ENCODE measurements at regions not wholly inside any gene's neighbourhood (a gene's known extent, or its start where the extent isn't known, plus 50 kb on each side); places are given as distances from the start of the nearest gene placed in this dataset.

DNA sequence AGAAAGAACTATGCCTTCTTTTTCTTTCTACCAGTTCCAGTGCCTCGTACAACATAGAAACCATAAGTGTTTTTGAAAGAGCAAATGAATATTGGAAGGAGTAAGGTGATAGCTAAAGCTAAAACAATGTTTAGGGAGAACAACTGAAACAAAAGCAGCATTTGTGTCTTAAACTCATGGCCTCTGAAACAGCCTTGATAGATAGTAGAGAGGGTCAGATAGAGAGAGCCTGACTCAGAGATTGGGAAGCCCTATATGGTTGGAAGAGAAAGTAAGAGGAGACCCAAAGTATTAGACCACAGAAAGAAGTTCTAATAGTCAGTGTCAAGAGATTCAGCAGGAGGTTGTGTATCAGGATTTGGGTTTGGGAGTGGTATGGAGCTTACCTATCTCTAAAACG lies 79.6 kb upstream of the IFNG-AS1 start:
- TF ChIP-seq, protein P1, sequence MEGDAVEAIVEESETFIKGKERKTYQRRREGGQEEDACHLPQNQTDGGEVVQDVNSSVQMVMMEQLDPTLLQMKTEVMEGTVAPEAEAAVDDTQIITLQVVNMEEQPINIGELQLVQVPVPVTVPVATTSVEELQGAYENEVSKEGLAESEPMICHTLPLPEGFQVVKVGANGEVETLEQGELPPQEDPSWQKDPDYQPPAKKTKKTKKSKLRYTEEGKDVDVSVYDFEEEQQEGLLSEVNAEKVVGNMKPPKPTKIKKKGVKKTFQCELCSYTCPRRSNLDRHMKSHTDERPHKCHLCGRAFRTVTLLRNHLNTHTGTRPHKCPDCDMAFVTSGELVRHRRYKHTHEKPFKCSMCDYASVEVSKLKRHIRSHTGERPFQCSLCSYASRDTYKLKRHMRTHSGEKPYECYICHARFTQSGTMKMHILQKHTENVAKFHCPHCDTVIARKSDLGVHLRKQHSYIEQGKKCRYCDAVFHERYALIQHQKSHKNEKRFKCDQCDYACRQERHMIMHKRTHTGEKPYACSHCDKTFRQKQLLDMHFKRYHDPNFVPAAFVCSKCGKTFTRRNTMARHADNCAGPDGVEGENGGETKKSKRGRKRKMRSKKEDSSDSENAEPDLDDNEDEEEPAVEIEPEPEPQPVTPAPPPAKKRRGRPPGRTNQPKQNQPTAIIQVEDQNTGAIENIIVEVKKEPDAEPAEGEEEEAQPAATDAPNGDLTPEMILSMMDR (IDR thresholded peaks at IDR 0.05): no peak
- peaks cover 6% of the 10 kb centered on the region for H3K9me3 ChIP-seq
- H3K4me3 ChIP-seq: no peak overlapping the region
- H3K27ac ChIP-seq: peak overlapping the region; percentile 89
- H3K27me3 ChIP-seq (ENCODE audit: insufficient read depth in 3 of 3, low read length in 2 of 3): no peaks in the 10 kb centered on the region
- 82 to 91% (median 87%) methylated on average over 2 of the region's 2 CpGs for WGBS, 3 donors
- H3K4me1 ChIP-seq: peaks cover 16% of the 10 kb centered on the region
- ATAC-seq (peak in 1 of 4 donors; percentile 7), DNase-seq (no peak)
- H3K36me3 ChIP-seq (ENCODE audit: insufficient read depth in 1 of 2, low read depth in 1 of 2): no peaks in the 10 kb centered on the region
- intact Hi-C loops (cut with DNase I): loop anchor here in 1 of 2 donors (5.0 kb wide), 1 partner anchor 257 kb away; no protein-coding TSS in a partner anchor

DNA sequence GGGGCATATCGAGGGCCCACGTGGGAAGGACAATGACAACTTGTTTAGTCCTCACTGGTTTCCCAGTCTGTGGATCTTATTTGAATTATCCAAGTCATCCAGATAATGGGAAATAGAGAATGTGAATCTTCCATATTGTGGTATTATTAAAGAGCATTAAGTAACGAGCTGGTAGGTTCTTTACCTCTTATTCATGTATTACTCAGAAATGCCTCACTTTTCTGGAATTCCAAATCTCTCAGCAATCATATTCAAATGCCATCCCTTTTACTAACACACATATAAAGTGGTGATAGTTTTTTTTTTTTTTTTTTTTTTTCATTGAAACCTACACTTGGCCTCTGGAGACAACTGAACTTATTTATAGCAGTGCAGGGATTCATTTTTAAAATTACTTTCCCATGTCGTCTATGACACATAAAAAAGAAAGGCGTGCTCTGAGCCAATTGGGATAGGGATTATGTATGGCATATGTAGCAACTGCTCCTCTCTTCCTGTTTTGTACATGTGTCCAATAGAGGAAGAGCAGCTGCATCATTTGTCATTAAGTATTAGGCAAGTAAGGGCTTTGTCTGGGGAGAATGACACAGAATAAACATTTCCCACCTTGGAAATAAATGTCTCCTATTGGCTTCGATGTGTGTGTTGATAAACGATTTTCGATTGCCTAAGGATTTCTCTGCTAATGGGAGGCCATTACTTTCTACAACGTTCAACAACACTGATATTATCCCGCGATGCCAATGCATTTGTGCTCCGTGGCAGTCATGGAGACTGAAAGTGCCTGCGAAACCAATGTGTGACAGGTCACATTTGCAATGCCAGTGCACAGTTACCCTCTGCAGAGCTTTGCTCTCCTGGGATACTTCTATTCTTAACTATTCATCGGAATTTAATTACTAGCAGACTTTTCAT lies 78.6 kb upstream of the IFNG-AS1 start:
- 19 to 35% (median 26%) methylated on average over 14 of the region's 14 CpGs for WGBS, 3 donors
- Histone ChIP-seq H3K27ac (peak overlapping the region; percentile 89), H3K36me3 (ENCODE audit: insufficient read depth in 1 of 2, low read depth in 1 of 2) (no peaks in the 10 kb centered on the region), H3K27me3 (ENCODE audit: insufficient read depth in 3 of 3, low read length in 2 of 3) (no peaks in the 10 kb centered on the region), H3K4me1 (peaks cover 16% of the 10 kb centered on the region), H3K4me3 (peak overlapping the region; percentile 48), H3K9me3 (peaks cover 6% of the 10 kb centered on the region)
- DNase-seq: peak in 1 of 2 donors; percentile 33
- intact Hi-C loops (cut with DNase I): loop anchor here in 1 of 2 donors (5.0 kb wide), 1 partner anchor 258 kb away; no protein-coding TSS in a partner anchor
- peak; percentile 86 to 93 (median 92) for ATAC-seq
- TF ChIP-seq, protein P1 (IDR thresholded peaks at IDR 0.05): no peak

DNA sequence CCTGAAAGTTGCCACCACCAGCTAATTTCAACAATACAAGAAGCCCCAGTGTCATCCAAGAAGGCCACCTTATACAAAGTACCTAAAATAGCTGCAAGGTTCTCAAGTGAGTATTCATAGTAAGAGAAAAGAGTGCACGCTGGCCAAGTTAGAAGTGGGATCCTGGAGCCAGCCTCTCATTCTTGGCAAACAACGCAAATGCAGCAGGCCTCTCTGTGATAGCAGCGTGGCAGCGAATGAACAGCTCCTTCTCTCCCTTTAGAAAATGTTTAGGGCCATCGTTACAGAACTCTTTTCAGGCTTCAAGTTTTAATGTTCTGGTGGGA lies 78.0 kb upstream of the IFNG-AS1 start:
- DNase-seq: peak in 1 of 2 donors; percentile 45
- Histone ChIP-seq H3K27ac (peak overlapping the region; percentile 89), H3K36me3 (ENCODE audit: insufficient read depth in 1 of 2, low read depth in 1 of 2) (no peaks in the 10 kb centered on the region), H3K4me1 (peaks cover 16% of the 10 kb centered on the region), H3K9me3 (peaks cover 6% of the 10 kb centered on the region), H3K4me3 (peak overlapping the region; percentile 48), H3K27me3 (ENCODE audit: insufficient read depth in 3 of 3, low read length in 2 of 3) (no peaks in the 10 kb centered on the region)
- TF ChIP-seq, protein P1 (IDR thresholded peaks at IDR 0.05): no peak
- intact Hi-C loops (cut with DNase I): loop anchor here in 1 of 2 donors (5.0 kb wide), 1 partner anchor 259 kb away; no protein-coding TSS in a partner anchor
- peak; percentile 62 to 85 (median 80) for ATAC-seq
- WGBS, 3 donors: 22 to 39% (median 29%) methylated on average over 5 of the region's 5 CpGs

DNA sequence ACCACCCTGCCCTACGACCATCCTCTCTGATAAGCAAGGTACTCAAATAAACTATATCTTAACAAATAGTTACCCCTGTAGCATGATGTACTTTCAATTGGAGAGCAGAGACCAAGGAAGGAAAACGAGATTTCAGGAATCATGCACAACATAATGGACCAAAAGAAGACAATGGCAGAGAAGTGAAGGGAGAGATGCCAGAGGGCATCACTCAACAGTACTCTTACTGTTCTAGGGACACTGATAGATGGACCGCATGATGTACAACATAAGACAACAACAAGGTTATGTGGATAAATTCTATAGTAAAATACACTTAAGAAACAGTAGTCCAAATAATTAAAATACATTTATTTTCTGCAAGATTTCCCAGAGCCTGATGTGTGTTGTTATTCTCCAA lies 77.5 kb upstream of the IFNG-AS1 start:
- 49 to 70% (median 52%) methylated on average over 3 of the region's 3 CpGs for WGBS, 3 donors
- peaks cover under 1% of the 10 kb centered on the region for H3K9me3 ChIP-seq
- H3K27me3 ChIP-seq (ENCODE audit: insufficient read depth in 3 of 3, low read length in 2 of 3): no peaks in the 10 kb centered on the region
- peak overlapping the region; percentile 48 for H3K4me3 ChIP-seq
- DNase-seq (no peak), ATAC-seq (no peak)
- H3K4me1 ChIP-seq: peaks cover 19% of the 10 kb centered on the region
- TF ChIP-seq, protein P1 (IDR thresholded peaks at IDR 0.05): no peak
- H3K27ac ChIP-seq: peak overlapping the region; percentile 89
- intact Hi-C loops (cut with DNase I): loop anchor here in 1 of 2 donors (5.0 kb wide), 1 partner anchor 259 kb away; no protein-coding TSS in a partner anchor
- no peaks in the 10 kb centered on the region for H3K36me3 ChIP-seq (ENCODE audit: insufficient read depth in 1 of 2, low read depth in 1 of 2)

Measured in psoas muscle (tissue), 7 donors.